Sciatic nerve (tissue), 2 donors: ENCODE measurements at regions not wholly inside any gene's neighbourhood (a gene's known extent, or its start where the extent isn't known, plus 50 kb on each side); places are given as distances from the start of the nearest gene placed in this dataset.
"Not testable (repeated sequence)": the region's sequence is repeated elsewhere in the genome, so short reads cannot be mapped to it uniquely, and the experiment has no call there.

Experiments
- ATAC-seq: fragments of 200-7000 bp; cut with Tn5 transposase; one replicate; pipeline ENCODE4 v1.9.1; 2020; ENCODE audit warnings: mild to moderate bottlenecking, moderate library complexity
- DNase-seq: peaks from one replicate; pipeline ENCODE4 v3.0.0-alpha.2; 2020; ENCODE audit warnings: low spot score
- intact Hi-C: fragments of 100-400 bp; cut with DNase I; formaldehyde crosslinking; loops from one replicate; pipeline ENCODE4 v1.14.2; 2022
- donor health status: DM: no; HTN: no; CAD: no.
- donor health status: DM: no; HTN: no; CAD: no.

GRCh38 chr22:48405741-48406140, 1421.9 kb downstream of the BRD1 start:
- intact Hi-C loops, result no loop called here
- ATAC-seq, result no peak
- no peak for DNase-seq

- no peak for ATAC-seq
- DNase-seq, result no peak
- intact Hi-C loops, result no loop called here
Measured at GRCh38 chr22:48404801-48405447, 1422.7 kb downstream of the BRD1 start.

- intact Hi-C loops, result no loop called here
- DNase-seq (no peak), ATAC-seq (no peak)
Measured at GRCh38 chr22:48403521-48404403, 1423.9 kb downstream of the BRD1 start.

DNA sequence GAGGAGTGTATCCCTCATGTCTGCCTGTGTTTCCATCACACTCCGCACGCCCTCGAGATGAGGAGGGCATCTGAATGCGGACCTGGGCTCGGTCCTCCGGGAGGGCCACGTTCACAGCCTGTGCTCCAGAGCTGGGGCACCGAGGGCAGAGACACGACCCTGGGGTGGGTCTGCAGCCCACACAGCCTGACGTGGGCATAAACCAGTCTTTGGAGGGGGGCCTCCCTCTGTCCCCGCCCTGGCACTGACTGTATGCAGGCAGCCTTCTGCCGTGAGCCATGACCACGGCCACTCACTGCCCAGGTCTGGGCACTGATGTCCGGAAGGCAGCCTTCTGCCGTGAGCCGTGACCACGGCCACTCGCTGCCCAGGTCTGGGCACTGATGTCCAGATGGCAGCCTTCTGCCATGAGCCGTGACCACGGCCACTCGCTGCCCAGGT, 1425.1 kb downstream of the BRD1 start:
- intact Hi-C loops, result no loop called here
- DNase-seq, result no peak
- ATAC-seq, result no peak

DNA sequence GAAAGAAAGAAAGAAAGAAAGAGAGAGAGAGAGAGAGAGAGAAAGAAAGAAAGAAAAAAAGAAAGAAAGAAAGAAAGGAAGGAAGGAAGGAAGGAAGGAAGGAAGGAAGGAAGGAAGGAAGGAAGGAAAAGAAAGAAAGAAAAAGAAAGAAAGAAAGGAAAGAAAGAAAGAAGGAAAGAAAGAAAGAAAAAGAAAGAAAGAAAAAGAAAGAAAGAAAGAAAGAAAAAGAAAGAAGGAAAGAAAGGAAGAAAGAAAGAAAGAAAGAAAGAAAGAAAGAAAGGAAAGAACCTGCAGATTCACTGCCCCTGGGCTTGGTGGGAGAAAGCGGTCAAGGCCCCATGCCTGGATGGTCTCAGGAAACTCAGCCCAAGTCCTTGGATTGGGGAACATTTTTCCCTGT, 1426.2 kb downstream of the BRD1 start:
- DNase-seq, ATAC-seq, intact Hi-C loops: not testable (repeated sequence)

DNA sequence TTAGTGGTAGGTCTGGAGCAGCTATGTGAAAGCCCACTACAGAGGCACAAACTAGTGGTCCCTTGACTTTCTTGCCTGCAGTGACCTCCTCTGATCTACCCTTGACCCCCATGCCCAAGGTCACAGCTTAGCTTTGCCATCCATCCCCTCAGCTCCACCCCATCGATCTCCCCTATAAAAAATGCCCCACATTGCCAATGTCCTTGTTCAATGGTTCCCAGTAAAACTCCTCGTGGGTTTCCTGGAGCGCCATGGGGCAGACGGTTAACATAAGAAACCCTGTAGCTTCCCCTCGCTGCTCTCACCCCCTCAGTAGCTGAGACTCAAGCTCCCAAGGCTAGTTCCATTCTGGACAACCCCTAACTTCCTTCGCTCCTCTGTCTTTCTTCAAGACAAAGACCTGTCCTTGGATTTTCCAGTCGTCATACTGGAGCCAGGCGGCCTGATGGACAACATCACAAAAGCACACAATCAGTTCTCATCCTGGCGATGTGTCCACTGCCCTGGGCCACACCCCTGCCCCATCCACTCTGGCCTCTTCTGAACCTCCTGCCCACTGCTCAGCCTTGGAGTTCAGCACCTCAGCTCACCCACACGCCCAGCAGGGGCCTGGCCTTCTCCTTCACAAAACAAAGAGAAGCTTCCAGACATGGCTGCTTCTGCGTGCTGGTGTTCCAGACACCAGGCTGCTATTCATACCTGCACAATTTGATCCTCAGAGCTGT, 1429.3 kb downstream of the BRD1 start:
- ATAC-seq (no peak), DNase-seq (no peak)
- intact Hi-C loops, result no loop called here

DNA sequence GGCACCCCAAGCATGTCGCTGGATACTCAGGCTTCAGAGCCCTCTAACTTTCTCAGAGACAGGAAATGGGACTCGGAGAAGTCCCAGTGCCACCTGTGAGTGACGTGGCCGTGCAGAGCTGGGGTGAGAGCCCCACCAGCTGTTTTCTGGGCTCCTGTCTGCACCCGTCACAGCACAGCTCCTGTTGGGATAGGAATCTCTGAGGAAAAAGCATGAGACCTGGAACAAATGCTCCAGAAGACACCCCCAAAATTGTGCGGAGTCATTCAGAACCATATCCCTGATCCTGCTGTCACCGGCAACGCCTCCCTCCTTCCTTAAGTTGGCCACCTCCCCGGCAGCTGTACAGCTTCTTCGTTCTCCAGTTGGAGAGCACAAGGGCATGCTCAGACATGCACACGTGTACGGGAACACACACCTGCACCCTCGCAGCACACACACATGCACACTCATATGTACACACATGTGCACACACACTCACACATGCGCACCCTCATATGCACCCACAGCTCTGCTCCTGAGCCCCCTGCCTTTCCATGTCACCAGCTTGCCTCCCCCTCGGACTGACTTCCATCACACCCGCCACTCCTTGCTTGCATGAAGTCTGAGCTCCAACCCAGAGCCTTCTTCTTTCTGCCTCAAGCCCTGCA, 1430.0 kb downstream of the BRD1 start:
- DNase-seq (no peak), ATAC-seq (no peak)
- intact Hi-C loops, result no loop called here

DNA sequence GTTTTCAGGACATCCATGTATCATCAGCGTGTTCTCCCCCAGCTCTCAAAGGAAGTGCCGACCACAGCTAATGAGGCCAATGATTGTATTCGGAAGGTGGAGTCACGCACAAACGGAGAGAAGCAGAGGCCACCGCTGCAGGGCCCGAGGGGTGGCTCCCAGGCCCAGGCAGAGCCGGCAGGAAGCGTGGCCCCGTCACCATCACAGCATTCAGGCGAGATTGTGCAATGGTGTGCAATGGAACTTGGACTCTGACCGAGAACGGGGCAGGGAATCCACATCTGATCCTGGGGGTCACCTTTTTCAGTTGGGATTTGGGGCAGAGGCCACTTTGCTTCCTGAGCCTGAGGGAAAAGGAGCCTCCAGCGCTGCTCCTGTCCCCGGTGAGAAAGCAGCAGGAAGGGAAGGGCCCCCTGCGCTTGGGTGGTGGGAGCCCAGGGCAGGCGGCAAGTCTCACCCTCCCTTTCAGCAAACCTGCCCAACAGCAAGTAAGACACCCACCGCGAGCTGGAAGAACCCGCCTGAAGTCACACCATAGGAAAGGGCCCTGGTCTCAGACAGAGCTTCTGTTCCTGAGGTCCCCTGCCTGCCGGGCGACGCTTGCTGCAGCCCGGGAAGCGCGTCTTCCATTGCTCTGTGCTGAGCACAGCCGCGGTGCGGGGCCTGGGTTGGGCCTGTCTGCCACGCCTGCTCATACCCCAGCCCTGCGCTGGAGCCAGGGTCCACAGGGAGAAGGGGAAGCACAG, 1430.7 kb downstream of the BRD1 start:
- no peak for ATAC-seq
- intact Hi-C loops, result no loop called here

GRCh38 chr22:48396091-48396784, 1431.4 kb downstream of the BRD1 start:
- no peak for DNase-seq
- ATAC-seq, result no peak
- intact Hi-C loops, result no loop called here

More for the DNA sequence above, 1430.7 kb downstream of the BRD1 start:
- no peak for DNase-seq

DNA sequence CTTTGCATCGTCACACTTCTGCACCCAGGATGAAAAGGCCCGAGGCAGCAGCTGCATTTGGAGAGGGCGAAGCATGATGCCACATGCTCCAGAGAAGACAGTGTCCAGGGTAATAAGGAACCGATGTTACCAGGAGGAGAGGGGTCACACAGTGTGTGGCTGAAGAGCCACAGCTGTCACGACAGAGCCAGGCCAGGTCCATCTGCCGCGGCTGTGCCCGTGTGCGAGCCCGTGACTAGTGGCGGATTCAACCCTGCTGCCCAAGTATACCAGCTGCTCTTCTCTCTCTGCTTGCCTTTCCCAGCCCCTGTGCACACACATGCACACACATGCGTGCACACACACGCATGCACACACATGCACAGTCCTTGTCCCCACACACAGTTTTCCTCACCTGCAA, 1432.5 kb downstream of the BRD1 start:
- DNase-seq, result no peak
- no peak for ATAC-seq
- intact Hi-C loops, result no loop called here

DNA sequence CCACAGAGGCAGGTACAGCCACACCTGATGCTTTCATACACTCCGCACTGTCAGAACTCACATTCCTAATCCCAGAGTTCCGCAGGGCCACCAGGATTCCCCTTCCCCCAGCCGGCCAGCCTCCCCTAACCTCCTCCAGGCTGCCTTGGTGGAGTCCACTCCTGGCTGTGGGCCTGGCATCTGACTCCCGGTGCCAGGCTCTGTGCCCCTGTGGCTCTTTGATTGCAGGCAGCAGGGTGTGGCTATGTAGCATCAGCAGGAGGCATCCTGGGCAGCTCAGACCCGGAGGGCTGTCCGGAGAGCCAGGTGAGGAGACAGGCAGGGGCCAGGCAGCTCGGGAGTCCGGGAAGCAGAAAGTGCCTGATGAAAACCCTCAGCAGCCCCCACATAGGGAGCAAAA, 1432.9 kb downstream of the BRD1 start:
- no peak for ATAC-seq
- DNase-seq, result no peak
- intact Hi-C loops, result no loop called here

DNA sequence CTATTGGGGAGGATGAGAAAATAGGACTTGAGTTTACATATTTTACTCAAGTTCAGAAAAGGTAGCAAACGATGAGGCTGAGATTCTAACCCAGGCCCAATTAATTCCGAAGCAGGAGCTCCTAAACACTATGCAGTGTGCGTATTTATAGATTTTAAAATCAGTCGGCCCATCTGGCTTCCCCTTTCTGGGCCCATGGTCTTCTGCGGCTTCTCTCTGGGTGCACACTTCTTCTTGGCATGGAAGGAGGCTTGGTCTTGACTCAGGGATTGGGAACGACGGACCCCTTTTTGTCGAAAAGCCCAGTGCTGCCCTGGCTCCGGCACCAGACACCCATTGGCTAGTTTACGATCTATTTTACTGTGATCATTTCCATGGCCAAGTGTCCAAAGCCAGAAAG, 1433.8 kb downstream of the BRD1 start:
- intact Hi-C loops, result no loop called here
- no peak for DNase-seq
- ATAC-seq, result no peak

DNA sequence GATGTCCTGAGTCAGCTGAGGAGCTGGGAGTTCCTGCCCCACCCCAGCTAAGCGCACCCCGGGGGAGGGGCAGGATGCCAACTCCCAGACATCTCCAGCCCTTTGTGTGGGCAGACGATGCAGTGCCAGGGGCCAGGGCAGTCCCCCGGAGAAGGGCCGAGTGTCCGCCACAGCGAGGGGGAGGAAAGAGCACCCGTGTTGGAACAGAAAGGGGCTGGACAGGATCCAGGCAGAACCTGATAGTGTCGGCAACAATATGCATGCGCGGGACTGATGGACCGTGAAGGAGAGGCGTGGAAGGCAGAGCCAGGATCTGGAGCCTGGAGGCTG, 1434.7 kb downstream of the BRD1 start:
- intact Hi-C loops, result no loop called here
- ATAC-seq (no peak), DNase-seq (no peak)

DNA sequence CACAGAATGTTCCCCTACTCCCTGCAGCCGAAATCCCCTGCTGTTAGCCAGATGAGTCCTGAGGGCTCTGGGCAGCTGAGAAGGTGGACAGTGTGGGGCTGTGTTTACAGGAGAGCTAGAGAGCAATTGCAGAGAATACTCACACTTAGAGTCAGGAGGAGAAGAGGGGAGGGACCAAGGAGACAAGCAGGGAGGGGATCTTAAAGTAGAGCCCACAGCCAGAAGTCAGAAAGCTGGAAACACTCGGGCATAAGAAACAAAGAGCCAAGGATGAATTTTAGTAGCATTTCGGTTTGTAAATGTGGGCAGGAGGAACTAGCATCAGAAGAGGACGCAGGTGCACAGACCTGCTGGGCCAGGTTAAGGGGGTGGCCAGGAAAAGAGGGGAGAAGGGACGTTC, 1435.9 kb downstream of the BRD1 start:
- DNase-seq, result no peak
- intact Hi-C loops, result no loop called here
- ATAC-seq, result no peak

- ATAC-seq (no peak), DNase-seq (no peak)
- intact Hi-C loops, result no loop called here
Measured at GRCh38 chr22:48391171-48391711, 1436.4 kb downstream of the BRD1 start.

DNA sequence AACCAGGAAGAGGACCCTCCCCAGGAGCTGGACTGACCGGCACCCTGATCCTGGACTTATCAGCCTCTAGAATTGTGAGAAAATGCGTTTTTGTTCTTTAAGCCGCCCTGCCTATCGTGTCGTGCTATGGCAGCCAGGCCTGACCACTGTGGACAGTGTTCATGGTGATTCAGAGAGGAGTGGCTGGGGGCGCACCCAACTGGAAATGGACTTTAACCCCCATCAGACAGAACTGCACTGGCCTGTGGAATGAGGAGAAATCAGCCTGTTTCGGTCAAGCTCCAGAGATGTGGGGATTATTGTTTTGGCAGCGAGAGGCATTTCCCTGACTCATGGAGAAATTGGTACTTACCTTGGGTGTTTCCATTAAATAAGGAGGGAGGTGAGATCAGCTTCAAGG, 1437.8 kb downstream of the BRD1 start:
- DNase-seq, result no peak
- ATAC-seq, result no peak
- intact Hi-C loops, result no loop called here

DNA sequence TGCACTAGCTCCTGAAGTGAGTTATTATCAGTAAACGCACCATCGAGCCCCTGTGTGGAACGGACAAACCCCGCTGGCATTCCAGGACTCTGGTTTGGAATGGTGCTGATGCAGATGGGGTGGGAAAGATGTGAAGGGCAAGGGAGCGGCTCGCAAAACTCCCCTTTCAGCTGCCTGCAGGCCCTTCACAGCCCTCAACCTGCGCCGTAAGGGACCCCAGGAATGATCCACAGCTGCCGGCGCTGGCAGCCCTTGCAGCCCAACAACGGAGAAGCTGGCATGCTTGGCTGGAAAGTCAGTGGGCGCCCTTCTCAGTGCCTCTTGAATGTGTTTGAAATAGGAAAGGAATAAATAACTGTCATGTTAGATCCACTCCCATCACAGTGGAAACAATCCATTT, 1445.5 kb downstream of the BRD1 start:
- no peak for ATAC-seq
- DNase-seq, result peak; percentile 30
- intact Hi-C loops, result no loop called here

- ATAC-seq (no peak), DNase-seq (peak; percentile 28)
- intact Hi-C loops, result no loop called here
Measured at GRCh38 chr22:48380016-48380665, 1447.5 kb downstream of the BRD1 start.
